ENCODE measurements at regions not wholly inside any gene's neighbourhood (a gene's known extent, or its start where the extent isn't known, plus 50 kb on each side); places are given as distances from the start of the nearest gene placed in this dataset.

DNA sequence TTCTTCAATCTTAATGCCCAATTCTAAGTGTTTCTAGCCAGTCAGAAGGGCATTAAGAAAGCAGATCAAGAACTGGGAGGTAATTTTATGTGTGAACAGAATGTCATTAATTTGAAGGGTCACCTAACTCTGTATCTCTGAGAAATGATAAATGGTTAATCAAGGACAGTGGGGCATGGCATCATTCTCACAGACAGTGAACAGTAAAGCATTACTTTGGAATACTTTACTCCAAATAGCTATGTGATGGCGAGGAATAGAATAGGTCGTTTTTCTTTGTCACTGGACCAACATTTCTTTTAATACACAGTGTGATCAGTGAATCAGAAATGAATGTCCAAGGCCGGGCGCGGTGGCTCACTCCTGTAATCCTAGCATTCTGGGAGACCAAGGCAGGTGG, 166.1 kb upstream of the KRR1 start:
- TF ChIP-seq GATA3 (IDR thresholded peaks at IDR 0.05; ENCODE audit: low read depth, low read length) (no peak), GATA2 (IDR thresholded peaks at IDR 0.05; ENCODE audit: low read depth, low read length) (no peak)

Data from SH-SY5Y (cell line).